GM13976 (cell line): ENCODE measurements at regions not wholly inside any gene's neighbourhood (a gene's known extent, or its start where the extent isn't known, plus 50 kb on each side); places are given as distances from the start of the nearest gene placed in this dataset.

Experiments
- DNase-seq: peaks from one replicate; pipeline ENCODE4 v3.0.0; 2012; ENCODE audit warnings: low spot score
- in situ Hi-C: fragments of 300-500 bp; cut with MboI; formaldehyde crosslinking; loops from one replicate; pipeline ENCODE4 v1.12.0; 2022; ENCODE audit warnings: low sequenced_read_pairs, mixed read lengths, inconsistent platforms; ENCODE audit not compliant: unreplicated experiment
- TF ChIP-seq, protein P1 (sequence below): IDR thresholded peaks from 2 replicates; pipeline ENCODE4 v1.5.1; 2012; ENCODE audit warnings: borderline replicate concordance, mild to moderate bottlenecking; ENCODE audit not compliant: insufficient read depth; ENCODE audit errors: extremely low read depth, missing control alignments, control extremely low read depth

DNA sequence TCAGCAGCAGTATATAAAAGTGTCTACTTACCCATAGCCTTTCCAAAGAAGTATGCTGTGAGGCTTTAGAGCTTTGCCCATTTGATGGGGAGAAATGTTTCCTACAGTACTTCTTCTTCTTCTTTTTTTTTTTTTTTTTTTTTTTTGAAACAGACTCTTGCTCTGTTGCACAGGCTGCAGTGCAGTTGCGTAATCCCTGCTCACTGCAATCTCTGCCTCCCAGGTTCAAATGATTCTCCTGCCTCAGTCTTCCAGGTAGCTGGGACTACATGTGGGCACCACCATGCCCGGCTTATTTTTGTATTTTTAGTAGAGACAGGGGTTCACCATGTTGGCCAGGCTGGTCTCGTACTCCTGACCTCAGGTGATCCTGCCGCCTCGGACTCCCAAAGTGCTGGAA lies 101.7 kb upstream of the TMEM26 start:
- no peak for DNase-seq
- TF ChIP-seq, protein P1, sequence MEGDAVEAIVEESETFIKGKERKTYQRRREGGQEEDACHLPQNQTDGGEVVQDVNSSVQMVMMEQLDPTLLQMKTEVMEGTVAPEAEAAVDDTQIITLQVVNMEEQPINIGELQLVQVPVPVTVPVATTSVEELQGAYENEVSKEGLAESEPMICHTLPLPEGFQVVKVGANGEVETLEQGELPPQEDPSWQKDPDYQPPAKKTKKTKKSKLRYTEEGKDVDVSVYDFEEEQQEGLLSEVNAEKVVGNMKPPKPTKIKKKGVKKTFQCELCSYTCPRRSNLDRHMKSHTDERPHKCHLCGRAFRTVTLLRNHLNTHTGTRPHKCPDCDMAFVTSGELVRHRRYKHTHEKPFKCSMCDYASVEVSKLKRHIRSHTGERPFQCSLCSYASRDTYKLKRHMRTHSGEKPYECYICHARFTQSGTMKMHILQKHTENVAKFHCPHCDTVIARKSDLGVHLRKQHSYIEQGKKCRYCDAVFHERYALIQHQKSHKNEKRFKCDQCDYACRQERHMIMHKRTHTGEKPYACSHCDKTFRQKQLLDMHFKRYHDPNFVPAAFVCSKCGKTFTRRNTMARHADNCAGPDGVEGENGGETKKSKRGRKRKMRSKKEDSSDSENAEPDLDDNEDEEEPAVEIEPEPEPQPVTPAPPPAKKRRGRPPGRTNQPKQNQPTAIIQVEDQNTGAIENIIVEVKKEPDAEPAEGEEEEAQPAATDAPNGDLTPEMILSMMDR = no peak
- in situ Hi-C loops = no loop called here

DNA sequence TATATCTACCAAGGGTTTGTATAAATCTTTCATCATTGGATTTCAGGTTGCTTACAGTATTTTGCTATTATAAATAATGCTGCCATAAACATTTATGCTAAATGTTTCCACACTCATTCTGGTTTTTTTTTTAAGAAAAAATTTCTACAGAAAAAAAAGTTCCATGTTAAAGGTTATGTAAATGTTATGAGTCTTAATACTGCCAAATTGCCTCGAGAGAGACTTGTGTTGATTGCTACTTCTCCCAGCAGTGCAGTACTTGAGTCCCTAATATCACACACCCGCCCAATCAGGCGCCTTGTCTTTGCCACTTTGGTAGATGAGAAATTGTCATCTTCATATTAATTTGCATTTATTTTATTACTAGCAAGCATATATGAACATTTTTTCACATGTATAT lies 96.7 kb upstream of the TMEM26 start:
- in situ Hi-C loops = no loop called here
- TF ChIP-seq, protein P1 = no peak
- no peak for DNase-seq

- in situ Hi-C loops = no loop called here
- TF ChIP-seq, protein P1 = no peak
- DNase-seq = no peak
Measured at GRCh38 chr10:61548364-61548763, 95.2 kb upstream of the TMEM26 start.

- DNase-seq = no peak
- TF ChIP-seq, protein P1 = no peak
- in situ Hi-C loops = no loop called here
Measured at GRCh38 chr10:61547297-61547696, 94.1 kb upstream of the TMEM26 start.

GRCh38 chr10:61545170-61545569 lies 92.0 kb upstream of the TMEM26 start:
- TF ChIP-seq, protein P1 = no peak
- no peak for DNase-seq
- in situ Hi-C loops = no loop called here

GRCh38 chr10:61543831-61544230 lies 90.7 kb upstream of the TMEM26 start:
- in situ Hi-C loops = no loop called here
- TF ChIP-seq, protein P1 = no peak
- DNase-seq = no peak

GRCh38 chr10:61542596-61542995 lies 89.4 kb upstream of the TMEM26 start:
- DNase-seq = no peak
- in situ Hi-C loops = no loop called here
- TF ChIP-seq, protein P1 = no peak
